Erythroblast (primary cell): ENCODE measurements at regions not wholly inside any gene's neighbourhood (a gene's known extent, or its start where the extent isn't known, plus 50 kb on each side); places are given as distances from the start of the nearest gene placed in this dataset.

ENCODE experiments used
- GATA1 ChIP-seq: IDR thresholded peaks from 2 replicates; pipeline ENCODE4 v1.6.1; 2011; ENCODE audit warnings: low read depth, mild to moderate bottlenecking, control low read depth, low read length, moderate library complexity
- POLR2A ChIP-seq: IDR thresholded peaks from 2 replicates; pipeline ENCODE4 v1.6.1; 2011; ENCODE audit warnings: mild to moderate bottlenecking, low read length

DNA sequence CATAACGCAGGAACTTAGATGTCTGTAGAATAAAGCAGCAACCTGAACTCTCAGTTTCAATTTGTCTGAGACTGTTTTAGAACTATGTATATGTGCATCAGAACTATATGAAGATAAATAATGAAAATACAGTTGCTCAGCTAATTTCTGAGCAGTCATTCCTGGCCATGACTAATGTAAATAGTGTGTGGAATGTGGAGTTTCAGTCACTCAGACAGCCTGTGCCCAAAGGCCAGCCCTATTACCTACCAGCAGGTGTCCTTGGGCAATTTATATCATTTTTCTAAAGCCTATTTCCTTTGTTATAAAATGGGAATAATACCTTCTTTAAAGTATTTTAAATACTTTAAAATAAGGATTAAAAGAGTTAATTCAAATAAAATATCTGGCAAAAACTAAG is 56.0 kb upstream of the RELL1 start:
- TF ChIP-seq POLR2A: no peak
- no peak for TF ChIP-seq GATA1
